ENCODE measurements at regions not wholly inside any gene's neighbourhood (a gene's known extent, or its start where the extent isn't known, plus 50 kb on each side); places are given as distances from the start of the nearest gene placed in this dataset.

- no peak for DNase-seq (ENCODE audit: low spot score)
Measured at GRCh38 chr7:11895337-11895736, 63.3 kb upstream of the THSD7A start.

- no peak for DNase-seq (ENCODE audit: low spot score)
Measured at GRCh38 chr7:11896663-11897062, 64.7 kb upstream of the THSD7A start.

- no peak for DNase-seq (ENCODE audit: low spot score)
Measured at GRCh38 chr7:11899247-11899646, 67.2 kb upstream of the THSD7A start.

DNA sequence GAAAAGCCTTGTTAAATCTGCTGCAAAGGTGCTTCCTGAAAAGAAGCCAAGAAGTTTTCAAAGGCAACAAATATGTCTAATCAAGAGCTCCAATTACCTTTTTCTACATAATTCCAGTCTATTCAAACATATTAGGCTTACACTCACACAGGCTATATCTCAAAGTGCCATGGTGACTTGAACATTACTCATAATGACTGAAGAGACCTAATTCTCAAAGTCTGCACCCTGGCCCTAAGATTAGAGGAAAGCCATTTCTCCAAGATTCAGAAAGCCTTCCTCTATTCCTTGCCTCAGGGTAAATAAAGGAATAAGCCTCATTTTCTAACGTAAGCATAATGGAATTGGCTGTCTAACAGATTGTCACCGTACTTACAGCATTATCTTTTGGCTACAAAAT is 78.3 kb upstream of the THSD7A start:
- DNase-seq (ENCODE audit: low spot score), result no peak

- no peak for DNase-seq (ENCODE audit: low spot score)
Measured at GRCh38 chr7:11911900-11912299, 79.9 kb upstream of the THSD7A start.

DNA sequence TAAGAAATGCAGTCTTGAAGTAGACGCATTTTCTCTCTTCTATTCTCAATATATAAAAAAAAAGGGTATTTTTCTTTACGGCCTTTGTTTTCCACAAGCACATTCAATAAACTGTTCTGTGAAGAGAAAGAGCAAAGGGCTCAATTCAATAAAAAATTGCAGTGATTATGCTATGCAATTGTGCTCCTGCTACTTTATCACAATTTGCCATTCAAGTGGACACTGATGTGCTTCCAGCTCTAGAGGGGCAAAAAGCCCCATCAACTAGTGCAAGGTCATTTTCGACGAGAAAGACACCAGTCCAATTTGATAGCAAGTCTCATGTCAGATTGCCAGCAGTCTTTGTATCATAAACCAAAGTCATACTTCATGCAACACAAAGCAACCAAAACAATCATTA is 82.6 kb upstream of the THSD7A start:
- DNase-seq (ENCODE audit: low spot score), result no peak

DNA sequence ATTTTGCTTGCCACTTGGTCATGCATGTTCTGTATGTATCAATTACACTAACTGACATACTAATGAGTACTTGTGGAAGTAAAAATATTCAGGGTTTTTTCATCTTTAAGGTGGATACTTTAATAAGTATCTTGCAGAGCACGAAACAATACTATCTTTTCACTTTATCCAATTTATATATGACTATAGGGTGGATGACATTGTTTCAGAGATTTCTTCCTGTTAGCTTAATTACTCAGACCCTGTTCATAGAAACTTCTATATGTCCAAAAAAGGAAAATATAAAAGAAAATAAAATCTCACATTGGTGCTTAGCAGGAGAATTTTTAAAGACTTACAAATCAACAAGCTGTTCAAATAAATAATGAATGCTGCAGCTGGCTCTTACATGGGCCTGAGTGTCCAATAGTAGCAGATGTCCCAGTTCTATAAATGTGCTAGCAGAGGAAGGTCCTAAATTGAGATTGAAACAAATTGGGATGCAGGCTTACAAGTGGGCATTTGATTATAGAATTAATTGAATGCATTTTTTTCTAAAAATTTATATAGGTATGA is 91.5 kb upstream of the THSD7A start:
- no peak for DNase-seq (ENCODE audit: low spot score)

DNA sequence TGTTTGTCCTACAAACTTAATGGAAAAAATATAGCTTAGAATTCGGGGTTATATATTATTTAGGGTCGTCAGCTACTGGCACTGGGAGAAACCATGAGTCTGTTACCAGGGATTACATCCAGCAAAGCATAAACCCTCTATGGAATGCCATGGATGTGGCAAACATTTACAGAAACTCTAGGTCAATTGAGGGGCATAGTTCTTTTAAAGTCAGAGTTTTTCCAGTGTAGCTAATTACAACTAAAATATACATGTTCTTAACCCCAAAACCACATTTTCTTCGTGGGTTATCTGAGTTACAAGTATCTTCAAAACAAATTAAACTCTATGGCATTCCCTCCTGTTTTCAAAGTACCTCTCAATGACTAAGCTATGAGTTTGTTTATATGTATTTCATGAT is 99.3 kb upstream of the THSD7A start:
- DNase-seq (ENCODE audit: low spot score), result no peak

GRCh38 chr7:11934796-11935195 is 102.8 kb upstream of the THSD7A start:
- no peak for DNase-seq (ENCODE audit: low spot score)

DNA sequence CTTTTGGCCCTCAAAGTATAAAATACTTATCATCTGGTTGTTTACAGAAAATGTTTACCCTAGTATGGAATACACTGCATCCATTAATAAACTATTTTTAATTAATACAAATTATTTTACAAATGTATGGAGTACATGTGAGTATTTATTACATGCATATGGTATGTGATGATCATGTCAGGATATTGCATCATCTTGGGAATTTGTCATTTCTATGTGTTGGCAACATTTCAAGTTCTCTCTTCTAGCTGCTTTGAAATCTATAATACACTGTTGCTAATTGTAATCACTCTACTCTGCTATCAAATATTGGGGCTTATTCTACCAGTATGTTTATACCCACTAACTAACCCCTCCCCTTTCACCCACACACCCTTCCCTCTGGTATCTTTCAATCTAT is 103.9 kb upstream of the THSD7A start:
- no peak for DNase-seq (ENCODE audit: low spot score)

GRCh38 chr7:11946794-11947193 is 114.8 kb upstream of the THSD7A start:
- DNase-seq (ENCODE audit: low spot score), result no peak

DNA sequence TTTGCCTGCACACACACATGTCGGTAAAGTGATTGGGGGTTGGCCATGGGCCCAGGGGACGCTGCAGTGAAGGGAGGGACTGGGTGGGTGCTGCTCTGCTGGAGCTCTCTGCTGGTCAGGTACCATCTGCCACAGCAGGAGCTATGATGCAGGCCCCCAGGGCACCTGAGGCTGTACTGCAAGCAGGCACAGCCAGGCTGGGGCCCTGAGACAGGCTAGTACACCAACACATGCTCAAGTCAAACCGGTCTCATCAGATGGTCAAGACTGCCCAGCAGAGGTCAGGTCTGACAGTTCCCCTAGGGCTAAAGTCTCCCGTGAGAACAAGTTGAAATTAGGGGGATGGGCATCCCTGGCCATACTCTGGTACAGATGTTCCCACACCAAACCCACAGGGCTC is 118.3 kb upstream of the THSD7A start:
- DNase-seq (ENCODE audit: low spot score), result no peak

DNA sequence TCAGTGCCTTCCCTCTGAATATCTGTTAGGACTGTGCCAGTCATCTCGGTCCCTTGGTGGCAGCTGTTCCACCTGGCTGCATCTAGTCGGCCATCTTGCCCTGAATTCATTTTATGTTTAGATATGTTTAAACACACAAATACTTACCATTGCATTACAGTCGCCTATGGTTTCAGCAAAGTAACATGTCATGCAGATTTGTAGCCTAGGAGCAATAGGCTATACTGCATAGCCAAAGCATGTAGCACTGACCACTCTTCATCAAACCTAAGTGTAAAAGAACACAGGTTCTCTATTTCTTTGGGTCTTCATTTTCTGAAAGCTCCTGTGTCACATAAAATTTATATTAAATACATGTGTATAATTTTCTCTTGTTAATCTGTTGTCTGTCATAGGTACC is 118.9 kb upstream of the THSD7A start:
- DNase-seq (ENCODE audit: low spot score), result no peak

DNA sequence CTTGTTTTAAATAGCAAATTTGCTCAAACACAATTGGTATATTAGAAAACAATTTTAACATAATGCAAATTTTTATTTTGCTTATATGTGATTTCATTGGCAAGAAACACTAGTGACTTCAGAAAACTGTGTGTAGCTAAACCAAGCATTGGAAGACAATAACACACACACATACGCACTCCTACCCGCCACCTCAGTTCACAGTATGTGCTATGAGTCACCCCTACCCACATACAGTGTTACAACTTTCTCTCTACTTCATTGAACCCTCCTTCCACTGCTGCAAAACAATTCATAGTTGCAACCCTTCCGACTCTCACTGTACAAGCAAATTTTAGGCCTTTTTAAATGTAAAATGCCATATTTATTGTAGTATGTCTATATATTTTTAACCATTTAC is 119.9 kb upstream of the THSD7A start:
- DNase-seq (ENCODE audit: low spot score), result no peak

DNA sequence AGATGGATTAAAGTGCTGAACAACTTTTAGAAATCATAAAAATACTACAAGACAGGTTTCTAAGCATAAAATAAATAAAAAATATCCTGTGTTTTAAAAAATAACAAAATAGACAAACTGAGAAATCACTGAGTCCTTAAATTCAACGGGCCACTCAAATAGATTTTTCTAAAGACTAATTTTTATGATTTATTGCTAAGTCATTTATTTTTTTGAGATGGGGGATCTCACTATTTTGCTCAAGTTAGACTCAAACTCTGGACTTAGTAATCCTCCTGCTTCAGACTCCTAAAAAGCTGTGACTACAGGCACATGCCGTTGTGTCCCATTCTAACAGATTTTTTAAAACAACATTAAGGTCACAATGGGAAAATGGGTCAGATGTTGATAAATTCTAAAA is 121.0 kb upstream of the THSD7A start:
- no peak for DNase-seq (ENCODE audit: low spot score)

- no peak for DNase-seq (ENCODE audit: low spot score)
Measured at GRCh38 chr7:11956991-11957390, 125.0 kb upstream of the THSD7A start.

GRCh38 chr7:11957956-11958355 is 126.0 kb upstream of the THSD7A start:
- no peak for DNase-seq (ENCODE audit: low spot score)

- no peak for DNase-seq (ENCODE audit: low spot score)
Measured at GRCh38 chr7:11959121-11959520, 127.1 kb upstream of the THSD7A start.

DNA sequence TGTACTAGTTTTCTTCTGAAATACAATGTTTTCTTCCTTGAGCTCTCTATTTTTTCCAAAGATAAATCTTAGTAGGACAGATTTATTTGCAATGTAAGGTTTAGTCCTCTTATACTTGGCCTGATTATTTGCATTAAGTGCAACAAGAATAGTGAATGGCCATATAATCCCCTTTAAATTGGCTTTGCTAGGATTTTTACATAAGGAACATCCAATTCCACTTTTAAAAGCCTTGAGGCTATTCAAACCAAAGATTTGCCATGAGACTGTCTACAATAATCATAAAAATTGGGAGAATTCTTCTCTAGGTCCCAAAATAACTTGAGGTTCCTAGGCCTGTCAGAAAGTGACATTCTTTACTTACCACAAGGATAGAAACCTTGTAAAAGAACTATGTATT is 128.6 kb upstream of the THSD7A start:
- DNase-seq (ENCODE audit: low spot score), result no peak

DNA sequence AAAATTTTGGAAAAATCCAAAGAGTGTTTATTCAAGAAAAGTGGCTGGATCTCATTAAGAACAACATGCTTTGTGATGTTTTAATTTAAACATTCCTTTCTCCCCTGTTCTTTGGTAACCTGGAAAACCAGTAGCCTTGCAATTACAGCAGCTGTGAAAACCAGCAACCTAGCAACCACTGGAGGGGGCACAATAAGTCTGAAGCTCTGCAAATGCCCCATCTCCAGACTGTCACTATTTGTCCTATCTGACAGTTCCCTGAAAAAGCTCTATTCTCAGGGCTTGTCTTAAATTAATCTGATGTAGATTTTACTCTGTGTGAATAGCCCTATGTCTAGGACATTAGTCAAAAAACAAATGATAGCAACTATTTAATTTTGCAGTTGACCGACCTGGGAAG is 137.6 kb upstream of the THSD7A start:
- DNase-seq (ENCODE audit: low spot score), result no peak

DNA sequence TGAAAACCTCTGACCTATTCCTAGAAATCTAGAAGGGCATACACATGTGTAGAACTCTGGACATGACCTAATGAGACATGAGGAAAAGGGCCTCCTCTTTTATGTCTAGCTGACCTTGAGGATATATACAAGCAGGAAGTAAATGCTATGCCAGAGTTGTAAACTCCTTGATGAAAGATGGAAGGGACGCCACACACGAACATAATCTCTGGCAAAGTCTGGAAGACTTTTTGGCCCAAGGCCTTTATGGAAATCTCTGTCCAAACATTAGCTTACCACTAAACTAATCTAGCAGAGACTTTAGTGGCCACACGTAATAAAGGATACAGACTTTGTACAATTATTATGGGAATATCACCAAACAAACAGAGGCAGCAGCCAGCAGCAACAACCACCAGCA is 138.1 kb upstream of the THSD7A start:
- no peak for DNase-seq (ENCODE audit: low spot score)

- DNase-seq (ENCODE audit: low spot score), result no peak
Measured at GRCh38 chr7:11985376-11985775, 153.4 kb upstream of the THSD7A start.

DNA sequence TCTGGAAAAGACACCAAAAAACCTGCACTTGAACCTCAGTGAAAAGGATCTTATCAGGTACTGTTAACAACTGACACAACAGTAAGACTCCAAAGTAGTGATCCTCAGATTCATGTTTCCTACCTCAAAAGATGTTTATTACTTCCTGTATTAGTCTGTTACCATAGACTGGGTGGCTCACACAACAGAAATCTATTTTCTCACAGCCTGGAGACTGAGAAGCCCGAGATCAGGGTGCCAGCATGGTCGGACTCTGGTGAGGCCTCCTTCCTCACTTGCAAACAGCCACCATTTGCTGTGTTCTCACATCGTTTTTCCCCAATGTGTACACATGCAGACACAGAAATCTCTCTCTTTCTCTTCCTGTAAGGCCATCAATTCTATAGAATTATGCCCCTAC is 154.0 kb upstream of the THSD7A start:
- no peak for DNase-seq (ENCODE audit: low spot score)

DNA sequence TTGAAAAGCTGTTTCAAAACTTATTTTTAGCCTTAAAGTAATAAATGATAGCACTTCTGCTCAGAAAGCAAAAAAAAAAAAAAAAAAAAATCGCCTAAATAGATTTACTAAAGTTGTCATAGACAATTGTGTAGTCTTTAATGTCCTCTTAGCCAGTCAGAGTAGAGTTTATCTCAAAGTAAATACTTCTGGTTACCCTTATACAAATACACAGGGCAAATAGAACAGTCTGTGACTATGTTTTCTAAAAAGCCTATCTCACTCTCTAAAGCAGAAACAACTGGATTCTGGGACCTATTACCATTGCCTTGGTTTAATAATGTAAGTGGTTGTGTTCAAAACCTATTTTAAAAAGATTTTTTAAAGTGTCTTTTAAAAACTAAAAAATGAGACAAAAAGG is 156.2 kb upstream of the THSD7A start:
- no peak for DNase-seq (ENCODE audit: low spot score)

DNA sequence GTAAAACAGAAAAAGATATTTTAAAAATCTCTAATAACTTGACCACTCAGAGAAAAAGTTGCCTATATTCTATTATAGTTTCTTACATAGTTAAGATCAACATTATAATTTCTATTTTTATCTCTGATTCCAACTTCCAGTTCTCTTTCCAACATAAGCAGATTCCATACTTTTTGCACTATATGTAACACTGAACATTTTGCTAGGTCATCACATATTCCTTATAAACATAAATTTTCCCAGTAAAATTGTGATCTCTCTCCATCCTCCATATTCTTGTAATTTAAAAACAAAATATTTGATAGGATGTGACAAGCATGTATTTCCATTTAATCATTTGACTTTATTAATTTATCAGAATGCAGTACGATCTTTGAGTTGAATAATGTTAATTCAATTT is 170.4 kb upstream of the THSD7A start:
- DNase-seq (ENCODE audit: low spot score), result no peak

All from globus pallidus (tissue), 1 donor.